ENCODE measurements at regions not wholly inside any gene's neighbourhood (a gene's known extent, or its start where the extent isn't known, plus 50 kb on each side); places are given as distances from the start of the nearest gene placed in this dataset.
A peak's percentile ranks its signal among the peaks of the same experiment; 100 is the strongest.

GRCh38 chr3:168889666-168890065 is 773.8 kb downstream of the MECOM start:
- DNase-seq (ENCODE audit: low spot score) = no peak

DNA sequence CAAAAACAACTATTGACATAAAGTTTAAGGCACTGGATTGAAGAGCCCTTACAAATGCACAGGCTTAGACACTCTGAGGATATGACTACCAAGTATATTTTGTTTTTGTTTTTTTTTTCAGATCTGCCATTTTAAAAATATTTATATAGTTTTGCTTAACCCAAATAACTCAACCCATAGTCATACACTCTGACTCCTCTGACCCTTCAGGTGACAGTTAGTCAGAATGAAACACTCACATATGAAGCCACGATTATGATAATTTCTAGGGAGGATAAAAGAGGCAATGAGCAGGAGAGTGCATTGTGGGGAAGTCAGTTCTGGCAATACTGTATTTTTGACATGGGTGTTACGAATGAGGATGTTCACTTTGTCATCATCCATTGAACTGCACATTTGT is 774.7 kb downstream of the MECOM start:
- DNase-seq (ENCODE audit: low spot score) = no peak

- no peak for DNase-seq (ENCODE audit: low spot score)
These were observed 778.5 kb downstream of the MECOM start for GRCh38 chr3:168885028-168885427.

- no peak for DNase-seq (ENCODE audit: low spot score)
These were observed 779.1 kb downstream of the MECOM start for GRCh38 chr3:168884353-168884903.

- no peak for DNase-seq (ENCODE audit: low spot score)
These were observed 780.4 kb downstream of the MECOM start for GRCh38 chr3:168883145-168883544.

DNA sequence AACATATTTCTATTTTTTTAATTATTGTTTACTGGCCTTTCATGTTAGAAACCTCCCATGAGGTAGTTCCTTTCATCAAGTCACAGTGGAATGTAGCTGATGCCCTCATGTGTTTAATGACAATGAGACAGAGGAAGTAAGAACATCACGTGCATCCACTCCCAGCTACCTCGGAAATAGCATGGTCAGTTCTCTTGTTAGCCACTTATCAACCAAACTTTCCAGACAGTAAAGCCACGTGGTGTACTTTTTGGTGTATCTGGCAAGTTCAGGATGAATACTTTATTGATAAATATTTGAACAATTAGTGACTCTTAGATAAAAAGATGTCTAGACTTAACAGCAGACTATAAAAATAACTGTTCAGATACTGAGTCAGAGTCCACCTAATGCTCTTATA is 781.7 kb downstream of the MECOM start:
- DNase-seq (ENCODE audit: low spot score) = no peak

- no peak for DNase-seq (ENCODE audit: low spot score)
These were observed 782.9 kb upstream of the GOLIM4 start for GRCh38 chr3:168878655-168879054.

- DNase-seq (ENCODE audit: low spot score) = no peak
These were observed 782.2 kb upstream of the GOLIM4 start for GRCh38 chr3:168877899-168878298.

- no peak for DNase-seq (ENCODE audit: low spot score)
These were observed 780.8 kb upstream of the GOLIM4 start for GRCh38 chr3:168876346-168877035.

GRCh38 chr3:168872826-168873225 is 777.1 kb upstream of the GOLIM4 start:
- DNase-seq (ENCODE audit: low spot score) = no peak

DNA sequence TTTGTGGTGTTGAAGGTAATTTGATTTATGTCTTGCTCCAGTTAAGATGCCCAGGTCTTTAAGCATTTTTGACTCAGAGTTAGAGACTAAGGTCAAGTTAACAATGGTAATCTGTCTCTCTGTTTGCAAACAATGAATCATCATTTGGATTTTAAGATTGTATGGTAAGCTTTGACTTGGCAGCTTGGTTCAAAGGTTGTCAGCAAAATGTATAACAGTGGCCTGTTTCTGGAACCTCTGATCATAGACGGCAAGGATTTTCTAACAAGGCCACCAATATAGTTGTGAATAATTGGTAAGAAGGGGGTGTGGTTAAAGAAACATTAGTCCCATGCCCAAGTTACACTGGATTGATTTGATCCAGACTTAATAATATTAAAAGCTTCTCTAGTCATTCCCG is 775.2 kb upstream of the GOLIM4 start:
- DNase-seq (ENCODE audit: low spot score) = no peak

DNA sequence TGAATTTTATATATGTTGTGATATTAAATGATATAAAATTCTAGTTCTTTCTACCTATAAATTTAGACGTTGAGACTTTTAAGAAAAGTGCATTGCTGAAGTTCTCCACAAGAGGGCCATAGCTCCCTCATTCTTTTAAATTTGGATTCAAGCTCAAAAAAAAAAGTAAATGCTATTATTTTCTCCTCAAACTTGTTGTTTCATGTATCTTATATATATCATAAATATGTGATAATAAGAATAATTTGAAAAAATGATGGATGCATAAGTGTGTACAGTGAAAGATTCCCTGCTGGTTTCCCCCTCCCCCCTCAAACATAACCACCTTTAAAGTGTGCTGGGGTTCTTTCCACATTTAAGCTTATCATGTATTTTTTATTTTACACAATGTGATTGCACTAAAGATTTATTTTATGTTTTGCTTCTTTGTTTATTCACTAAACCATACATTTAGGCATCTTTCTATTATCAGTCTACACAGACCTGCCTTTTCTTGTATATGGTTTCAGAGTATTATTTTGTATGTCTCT is 769.4 kb upstream of the GOLIM4 start:
- peak; percentile 9 for DNase-seq (ENCODE audit: low spot score)

DNA sequence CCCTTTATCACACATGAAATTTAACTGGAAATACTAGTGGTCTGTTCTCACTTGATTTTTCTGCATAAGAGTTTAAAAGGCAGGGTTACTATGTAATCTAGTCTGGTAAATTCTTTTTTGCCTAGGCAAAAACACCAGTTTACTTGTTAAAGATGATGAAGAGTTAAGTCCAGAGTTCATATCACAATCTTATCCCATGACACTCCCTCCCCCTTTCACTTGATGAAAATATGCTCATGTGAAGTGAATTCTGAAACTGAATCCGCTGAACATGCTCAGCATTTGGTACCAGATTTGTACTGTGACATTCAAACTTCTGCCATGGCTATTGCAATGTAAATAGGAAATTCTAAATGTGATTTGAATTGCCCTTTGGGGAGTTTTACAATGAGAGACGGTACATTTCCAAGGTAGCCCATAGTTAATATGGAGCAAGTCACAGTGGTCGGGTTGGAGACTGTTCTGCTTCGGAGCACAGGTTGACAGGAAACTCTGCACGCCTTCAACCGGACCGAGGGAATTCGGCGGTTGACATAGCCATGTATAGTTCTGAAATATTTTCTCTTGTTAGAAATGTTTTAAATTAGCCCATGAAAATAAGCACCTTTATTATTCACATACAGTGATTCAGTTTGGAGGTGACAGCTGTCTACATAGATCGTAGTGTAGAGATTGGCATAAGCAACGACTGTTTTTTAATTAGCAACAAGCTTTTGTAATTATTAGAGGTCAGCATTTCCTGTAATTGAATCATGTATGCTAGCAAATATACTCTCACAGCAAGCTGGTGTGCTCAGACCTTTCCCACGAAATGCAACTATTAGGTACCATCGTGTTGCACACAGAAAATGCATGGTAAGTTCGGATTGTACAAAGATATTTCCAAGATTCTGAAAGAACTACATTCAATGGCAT is 768.6 kb upstream of the GOLIM4 start:
- no peak for DNase-seq (ENCODE audit: low spot score)

DNA sequence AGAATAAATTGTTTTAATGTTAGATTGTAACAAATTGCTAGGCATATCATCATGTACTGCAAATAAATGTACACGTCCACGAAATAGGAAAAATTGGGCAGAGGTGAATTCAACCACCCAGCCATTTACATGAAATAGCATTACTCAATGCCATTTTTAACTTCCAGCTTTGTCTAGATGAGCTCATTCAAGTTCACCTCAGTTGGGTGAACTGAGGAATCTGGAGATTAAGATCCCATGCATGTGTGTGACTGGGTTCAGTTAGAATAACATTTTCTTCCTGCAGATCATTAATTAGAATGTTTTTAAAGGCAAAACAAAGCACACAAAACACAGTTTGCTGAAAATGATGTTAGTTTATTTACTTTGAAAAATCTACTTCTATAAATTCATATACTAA is 767.8 kb upstream of the GOLIM4 start:
- no peak for DNase-seq (ENCODE audit: low spot score)

GRCh38 chr3:168862466-168862865 is 766.7 kb upstream of the GOLIM4 start:
- DNase-seq (ENCODE audit: low spot score) = no peak

- no peak for DNase-seq (ENCODE audit: low spot score)
These were observed 764.9 kb upstream of the GOLIM4 start for GRCh38 chr3:168860592-168860991.

- no peak for DNase-seq (ENCODE audit: low spot score)
These were observed 764.3 kb upstream of the GOLIM4 start for GRCh38 chr3:168860028-168860427.

DNA sequence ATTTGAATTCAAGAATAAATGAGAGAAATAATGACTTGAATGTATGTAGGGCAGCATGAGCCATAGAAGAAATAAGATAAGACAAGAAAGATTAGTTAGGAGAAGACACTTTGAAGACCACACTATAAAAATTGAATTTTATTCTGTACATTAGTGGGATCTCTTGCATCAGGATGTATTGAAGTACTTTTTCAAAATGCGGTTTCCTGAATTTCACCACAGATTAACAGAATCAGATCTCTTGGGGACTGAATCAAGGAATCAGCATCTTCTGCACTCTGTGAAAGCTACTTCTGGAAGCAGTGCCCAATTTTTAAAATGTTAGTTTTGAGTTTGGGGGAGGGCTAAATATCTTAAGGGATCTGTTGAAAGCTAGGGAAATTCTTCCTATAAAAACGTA is 763.9 kb upstream of the GOLIM4 start:
- no peak for DNase-seq (ENCODE audit: low spot score)

DNA sequence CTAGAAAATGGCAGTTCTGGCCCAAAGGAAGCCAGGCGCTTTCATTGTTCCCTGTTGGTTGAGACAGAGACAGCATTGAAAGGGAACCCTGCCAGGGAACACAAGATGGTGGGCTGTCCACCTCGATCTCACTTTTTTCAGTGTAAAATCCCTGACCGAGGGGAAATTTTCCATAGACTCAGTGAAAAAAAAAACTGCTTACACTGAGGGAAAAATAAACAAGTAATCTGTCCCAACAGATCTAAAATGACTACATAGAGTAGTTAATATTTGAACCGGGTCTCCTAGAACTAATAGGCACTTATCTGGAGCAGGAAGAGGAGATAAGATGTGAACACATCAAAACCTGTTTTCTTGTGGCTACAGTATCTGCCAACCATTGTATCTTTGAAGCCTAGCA is 763.4 kb upstream of the GOLIM4 start:
- DNase-seq (ENCODE audit: low spot score) = no peak

GRCh38 chr3:168858327-168858726 is 762.6 kb upstream of the GOLIM4 start:
- DNase-seq (ENCODE audit: low spot score) = no peak

DNA sequence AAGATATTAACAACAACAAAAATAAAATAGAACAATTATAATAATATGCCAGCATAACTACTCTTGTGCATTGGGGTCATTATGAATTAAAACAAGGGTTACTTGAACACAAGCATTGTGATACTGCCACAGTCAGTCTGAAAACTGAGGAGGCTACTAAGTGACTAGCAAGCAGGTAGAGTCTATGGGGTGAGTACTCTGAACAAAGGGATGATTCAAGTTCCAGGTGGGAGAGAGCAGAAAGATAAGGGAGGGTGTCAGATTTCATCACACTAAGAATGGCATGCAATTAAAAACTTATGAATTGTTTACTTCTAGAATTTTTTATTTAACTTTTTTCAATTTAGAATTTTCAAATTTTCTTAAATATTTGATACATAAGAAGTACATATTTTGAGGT is 754.4 kb upstream of the GOLIM4 start:
- no peak for DNase-seq (ENCODE audit: low spot score)

DNA sequence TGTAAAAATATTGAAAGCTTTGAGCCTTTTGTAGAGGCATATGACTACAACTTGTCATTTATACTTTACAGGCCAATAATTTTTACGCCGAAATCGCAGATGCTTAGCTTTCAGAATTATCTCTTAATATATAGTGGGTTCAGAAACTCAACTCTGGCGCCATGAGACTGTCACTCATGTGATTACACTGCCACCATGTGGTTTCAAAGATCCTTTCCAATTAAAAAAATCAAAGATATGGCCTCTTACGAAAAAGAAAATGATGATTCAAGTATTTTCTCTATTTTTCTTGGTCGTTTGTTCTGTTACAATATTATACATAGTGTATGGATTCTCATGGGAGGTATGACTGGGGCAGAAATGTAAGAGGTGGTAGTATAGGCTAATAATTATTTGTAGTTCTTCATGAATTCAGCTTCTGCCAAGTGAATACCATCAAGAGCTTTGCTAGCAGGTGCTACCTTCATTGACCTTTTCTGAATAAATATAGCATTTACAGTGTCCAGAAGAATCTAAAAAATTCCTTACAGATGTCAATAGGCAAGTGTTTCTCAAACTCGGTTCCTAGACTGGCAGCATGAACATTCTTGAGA is 751.7 kb upstream of the GOLIM4 start:
- no peak for DNase-seq (ENCODE audit: low spot score)

Data from germinal center (tissue), 1 donor.